ENCODE measurements at regions not wholly inside any gene's neighbourhood (a gene's known extent, or its start where the extent isn't known, plus 50 kb on each side); places are given as distances from the start of the nearest gene placed in this dataset.

DNA sequence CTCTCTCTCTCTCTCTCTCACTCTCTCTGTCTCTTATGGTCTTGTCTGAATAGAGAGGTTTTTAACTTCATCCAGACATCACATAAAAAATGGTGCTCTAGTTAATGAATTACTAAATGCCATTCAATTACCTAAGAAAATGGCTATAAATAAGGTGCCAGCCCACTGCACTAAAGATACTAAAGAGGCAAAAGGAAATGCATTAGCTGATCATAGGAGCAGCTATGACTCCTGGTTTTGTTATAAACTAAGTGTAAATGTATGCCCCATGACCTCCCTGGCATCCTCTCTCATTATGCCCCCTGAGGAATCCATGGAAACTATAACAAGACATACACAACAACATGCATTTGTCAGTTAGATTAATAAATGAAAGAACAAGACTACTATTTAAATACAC is 57.5 kb upstream of the PDC start:
- H3K4me1 ChIP-seq (ENCODE audit: low read length), result no peaks in the 10 kb centered on the region
- no peaks in the 10 kb centered on the region for H3K9me2 ChIP-seq (replicated peaks; ENCODE audit: insufficient read depth, low read length)
- no peaks in the 10 kb centered on the region for H4K20me1 ChIP-seq (ENCODE audit: insufficient read depth, low read length)
- H3K36me3 ChIP-seq (replicated peaks; ENCODE audit: insufficient read depth, low read length), result no peaks in the 10 kb centered on the region
- H2AFZ ChIP-seq (ENCODE audit: low read length), result no peak overlapping the region
- H3K9ac ChIP-seq (ENCODE audit: low read length), result no peak overlapping the region
- no peaks in the 10 kb centered on the region for H3K27me3 ChIP-seq (replicated peaks; ENCODE audit: insufficient read depth, low read length)
- no peaks in the 10 kb centered on the region for H3K79me2 ChIP-seq (ENCODE audit: low read length)
- no peak for DNase-seq
- H3F3A ChIP-seq (ENCODE audit: insufficient read depth, low read length), result no peaks in the 10 kb centered on the region
- H3K4me2 ChIP-seq (ENCODE audit: low read depth, low read length), result no peak overlapping the region
- no peak overlapping the region for H3K4me3 ChIP-seq (ENCODE audit: low read length)
- TF ChIP-seq, protein P1, sequence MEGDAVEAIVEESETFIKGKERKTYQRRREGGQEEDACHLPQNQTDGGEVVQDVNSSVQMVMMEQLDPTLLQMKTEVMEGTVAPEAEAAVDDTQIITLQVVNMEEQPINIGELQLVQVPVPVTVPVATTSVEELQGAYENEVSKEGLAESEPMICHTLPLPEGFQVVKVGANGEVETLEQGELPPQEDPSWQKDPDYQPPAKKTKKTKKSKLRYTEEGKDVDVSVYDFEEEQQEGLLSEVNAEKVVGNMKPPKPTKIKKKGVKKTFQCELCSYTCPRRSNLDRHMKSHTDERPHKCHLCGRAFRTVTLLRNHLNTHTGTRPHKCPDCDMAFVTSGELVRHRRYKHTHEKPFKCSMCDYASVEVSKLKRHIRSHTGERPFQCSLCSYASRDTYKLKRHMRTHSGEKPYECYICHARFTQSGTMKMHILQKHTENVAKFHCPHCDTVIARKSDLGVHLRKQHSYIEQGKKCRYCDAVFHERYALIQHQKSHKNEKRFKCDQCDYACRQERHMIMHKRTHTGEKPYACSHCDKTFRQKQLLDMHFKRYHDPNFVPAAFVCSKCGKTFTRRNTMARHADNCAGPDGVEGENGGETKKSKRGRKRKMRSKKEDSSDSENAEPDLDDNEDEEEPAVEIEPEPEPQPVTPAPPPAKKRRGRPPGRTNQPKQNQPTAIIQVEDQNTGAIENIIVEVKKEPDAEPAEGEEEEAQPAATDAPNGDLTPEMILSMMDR (IDR thresholded peaks at IDR 0.05; ENCODE audit: low read length), result no peak
- TF ChIP-seq EZH2phosphoT487 (IDR thresholded peaks at IDR 0.05; ENCODE audit: low read length), result no peak
- no peak for TF ChIP-seq EZH2 (optimal IDR thresholded peaks at IDR 0.05; ENCODE audit: low read depth, low read length)
- H3K9me3 ChIP-seq (replicated peaks; ENCODE audit: insufficient read depth, low read length), result no peaks in the 10 kb centered on the region
- H3K27ac ChIP-seq (ENCODE audit: low read length), result no peak overlapping the region

DNA sequence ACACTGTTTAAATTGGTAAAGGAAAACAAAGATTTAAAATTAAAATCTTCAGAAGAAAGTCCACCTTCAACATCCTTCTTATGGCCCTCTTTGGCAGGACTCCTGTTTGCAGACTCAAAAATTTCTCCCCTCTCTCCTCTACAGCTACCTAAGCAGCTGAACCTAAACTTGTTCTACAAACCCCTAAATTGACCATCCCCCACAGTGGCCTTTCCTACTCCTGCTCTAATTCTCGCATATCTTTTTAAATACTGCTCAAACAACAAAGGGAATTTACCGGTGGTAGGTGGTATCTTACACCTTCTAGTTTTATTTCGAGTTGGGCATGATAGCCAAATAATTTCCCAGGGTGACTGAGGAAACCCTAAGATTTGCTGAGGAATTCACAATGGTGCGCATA is 53.5 kb upstream of the PDC start:
- Histone ChIP-seq H3K36me3 (replicated peaks; ENCODE audit: insufficient read depth, low read length) (no peaks in the 10 kb centered on the region), H3K4me2 (ENCODE audit: low read depth, low read length) (no peak overlapping the region), H2AFZ (ENCODE audit: low read length) (no peak overlapping the region), H3K27me3 (replicated peaks; ENCODE audit: insufficient read depth, low read length) (no peaks in the 10 kb centered on the region), H3K9me2 (replicated peaks; ENCODE audit: insufficient read depth, low read length) (no peaks in the 10 kb centered on the region), H3K4me3 (ENCODE audit: low read length) (no peak overlapping the region), H3K9ac (ENCODE audit: low read length) (no peak overlapping the region), H3K27ac (ENCODE audit: low read length) (no peak overlapping the region), H4K20me1 (ENCODE audit: insufficient read depth, low read length) (no peaks in the 10 kb centered on the region), H3K9me3 (replicated peaks; ENCODE audit: insufficient read depth, low read length) (no peaks in the 10 kb centered on the region), H3K4me1 (ENCODE audit: low read length) (peaks cover 20% of the 10 kb centered on the region), H3K79me2 (ENCODE audit: low read length) (no peaks in the 10 kb centered on the region), H3F3A (ENCODE audit: insufficient read depth, low read length) (0 out of 2 replicates have a peak, but pooled peaks cover 3% of the 10 kb centered on the region)
- TF ChIP-seq EZH2 (optimal IDR thresholded peaks at IDR 0.05; ENCODE audit: low read depth, low read length) (no peak), EZH2phosphoT487 (IDR thresholded peaks at IDR 0.05; ENCODE audit: low read length) (no peak)
- TF ChIP-seq, protein P1 (IDR thresholded peaks at IDR 0.05; ENCODE audit: low read length), result no peak
- no peak for DNase-seq

DNA sequence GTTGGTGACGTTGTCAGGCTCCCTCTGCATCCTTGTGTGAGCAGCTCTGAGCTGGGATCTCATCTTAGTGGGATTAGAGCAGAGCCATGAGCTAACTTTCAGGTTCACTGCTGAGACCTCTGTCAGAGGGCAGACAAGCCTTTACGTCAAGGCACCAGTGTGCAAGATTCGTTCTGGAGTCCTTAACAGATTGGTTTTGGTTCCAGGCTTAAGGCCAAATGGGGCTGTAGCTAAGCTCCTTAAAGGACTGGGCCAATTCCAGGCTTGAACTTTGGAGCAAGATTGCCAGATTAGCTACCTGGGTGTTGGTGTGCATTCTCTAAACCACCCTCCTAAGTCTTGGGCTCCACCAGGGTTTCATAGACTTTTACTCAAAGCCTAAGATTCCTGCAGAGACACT is 52.6 kb upstream of the PDC start:
- DNase-seq, result no peak
- no peaks in the 10 kb centered on the region for H3K27me3 ChIP-seq (replicated peaks; ENCODE audit: insufficient read depth, low read length)
- no peak overlapping the region for H2AFZ ChIP-seq (ENCODE audit: low read length)
- no peaks in the 10 kb centered on the region for H3K36me3 ChIP-seq (replicated peaks; ENCODE audit: insufficient read depth, low read length)
- 0 out of 2 replicates have a peak, but pooled peaks cover 3% of the 10 kb centered on the region for H3F3A ChIP-seq (ENCODE audit: insufficient read depth, low read length)
- H3K79me2 ChIP-seq (ENCODE audit: low read length), result no peaks in the 10 kb centered on the region
- no peaks in the 10 kb centered on the region for H3K9me2 ChIP-seq (replicated peaks; ENCODE audit: insufficient read depth, low read length)
- no peak overlapping the region for H3K9ac ChIP-seq (ENCODE audit: low read length)
- TF ChIP-seq, protein P1 (IDR thresholded peaks at IDR 0.05; ENCODE audit: low read length), result no peak
- H3K4me2 ChIP-seq (ENCODE audit: low read depth, low read length), result no peak overlapping the region
- H3K4me1 ChIP-seq (ENCODE audit: low read length), result peaks cover 20% of the 10 kb centered on the region
- H3K27ac ChIP-seq (ENCODE audit: low read length), result no peak overlapping the region
- no peaks in the 10 kb centered on the region for H3K9me3 ChIP-seq (replicated peaks; ENCODE audit: insufficient read depth, low read length)
- H4K20me1 ChIP-seq (ENCODE audit: insufficient read depth, low read length), result no peaks in the 10 kb centered on the region
- H3K4me3 ChIP-seq (ENCODE audit: low read length), result no peak overlapping the region

All from MM.1S (cell line).